Right atrium auricular region (tissue), 2 donors: ENCODE measurements at regions not wholly inside any gene's neighbourhood (a gene's known extent, or its start where the extent isn't known, plus 50 kb on each side); places are given as distances from the start of the nearest gene placed in this dataset.

Experiments used
- DNase-seq: peaks from one replicate; pipeline ENCODE4 v3.0.0-alpha.2; 2019; ENCODE audit warnings: low spot score
- H3K27ac ChIP-seq, 2 donors: fragments of 200-600 bp; sonication (generic); 1 replicate in 1 of 2; 2 replicates in 1 of 2; pipeline ENCODE4 v1.5.1; 2016 to 2019
- H3K27me3 ChIP-seq, 2 donors: fragments of 200-600 bp; sonication (generic); one replicate each; pipeline versions ENCODE4 v1.5.1 to v1.6.0; 2017 to 2019
- H3K36me3 ChIP-seq: fragments of 200-600 bp; sonication (generic); one replicate; pipeline ENCODE4 v1.5.1; 2016
- H3K4me1 ChIP-seq, 2 donors: fragments of 200-600 bp; sonication (generic); one replicate each; pipeline versions ENCODE4 v1.5.1 to v1.6.0; 2017 to 2019
- H3K4me3 ChIP-seq, 2 donors: fragments of 200-600 bp; sonication (generic); 1 replicate in 1 of 2; 2 replicates in 1 of 2; pipeline ENCODE4 v1.5.1; 2017 to 2019; ENCODE audit warnings: mild to moderate bottlenecking in 1 of 2, moderate library complexity in 1 of 2
- H3K9me3 ChIP-seq, 2 donors: fragments of 200-600 bp; sonication (generic); one replicate each; pipeline ENCODE4 v1.5.1; 2019
- TF ChIP-seq, protein P1 (sequence below), 2 donors: fragments of 200-600 bp; sonication (generic); IDR thresholded peaks; one replicate each; pipeline ENCODE4 v1.5.1; 2019; ENCODE audit warnings: antibody characterized with exemption in 2 of 2

DNA sequence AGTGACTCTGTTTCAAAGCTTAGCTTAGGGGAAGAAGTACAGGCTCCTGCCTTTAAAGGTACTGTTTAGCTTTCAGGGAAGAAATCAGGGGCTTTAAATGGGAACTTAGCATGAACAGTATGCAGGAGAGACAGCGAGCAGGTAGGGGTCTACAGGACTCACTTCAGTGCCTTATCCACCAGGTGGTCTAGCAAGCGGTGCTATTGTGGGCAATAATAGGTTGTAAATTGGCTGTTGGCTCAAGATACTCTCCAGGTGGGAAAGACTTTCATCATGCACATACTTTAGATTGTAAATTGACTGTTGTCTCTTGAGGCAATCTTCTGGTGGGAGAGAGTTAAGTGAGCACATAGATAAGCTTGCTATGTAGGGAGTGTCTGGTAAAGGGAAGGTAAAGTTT, 358.6 kb upstream of the DLGAP1 start:
- no peak for DNase-seq
- Histone ChIP-seq H3K9me3 (no peaks in the 10 kb centered on the region), H3K4me3 (no peak overlapping the region), H3K27me3 (no peaks in the 10 kb centered on the region), H3K36me3 (no peaks in the 10 kb centered on the region), H3K27ac (no peak overlapping the region), H3K4me1 (no peaks in the 10 kb centered on the region)
- TF ChIP-seq, protein P1, sequence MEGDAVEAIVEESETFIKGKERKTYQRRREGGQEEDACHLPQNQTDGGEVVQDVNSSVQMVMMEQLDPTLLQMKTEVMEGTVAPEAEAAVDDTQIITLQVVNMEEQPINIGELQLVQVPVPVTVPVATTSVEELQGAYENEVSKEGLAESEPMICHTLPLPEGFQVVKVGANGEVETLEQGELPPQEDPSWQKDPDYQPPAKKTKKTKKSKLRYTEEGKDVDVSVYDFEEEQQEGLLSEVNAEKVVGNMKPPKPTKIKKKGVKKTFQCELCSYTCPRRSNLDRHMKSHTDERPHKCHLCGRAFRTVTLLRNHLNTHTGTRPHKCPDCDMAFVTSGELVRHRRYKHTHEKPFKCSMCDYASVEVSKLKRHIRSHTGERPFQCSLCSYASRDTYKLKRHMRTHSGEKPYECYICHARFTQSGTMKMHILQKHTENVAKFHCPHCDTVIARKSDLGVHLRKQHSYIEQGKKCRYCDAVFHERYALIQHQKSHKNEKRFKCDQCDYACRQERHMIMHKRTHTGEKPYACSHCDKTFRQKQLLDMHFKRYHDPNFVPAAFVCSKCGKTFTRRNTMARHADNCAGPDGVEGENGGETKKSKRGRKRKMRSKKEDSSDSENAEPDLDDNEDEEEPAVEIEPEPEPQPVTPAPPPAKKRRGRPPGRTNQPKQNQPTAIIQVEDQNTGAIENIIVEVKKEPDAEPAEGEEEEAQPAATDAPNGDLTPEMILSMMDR (IDR thresholded peaks at IDR 0.05) = no peak

DNA sequence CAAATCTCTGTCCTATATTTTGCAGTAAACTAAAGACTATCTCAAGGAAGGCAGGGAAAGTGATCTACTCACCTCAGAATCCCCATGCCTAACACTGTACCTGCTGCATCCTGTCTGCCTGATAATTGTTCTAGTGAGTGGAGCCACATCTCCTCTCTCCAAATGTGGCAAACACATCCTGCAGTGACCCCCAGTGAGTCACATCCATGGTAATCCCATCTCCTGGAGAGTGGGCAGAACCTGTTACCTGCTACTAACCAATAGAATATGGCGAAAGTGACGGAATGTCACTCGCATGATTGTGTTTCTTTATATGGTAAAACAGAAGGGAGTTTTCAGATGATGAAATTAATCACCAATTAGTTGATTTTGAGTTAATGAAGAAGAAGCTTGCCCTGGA, 353.8 kb upstream of the DLGAP1 start:
- TF ChIP-seq, protein P1 (IDR thresholded peaks at IDR 0.05) = no peak
- Histone ChIP-seq H3K27me3 (no peaks in the 10 kb centered on the region), H3K9me3 (no peaks in the 10 kb centered on the region), H3K27ac (no peak overlapping the region), H3K4me1 (no peaks in the 10 kb centered on the region), H3K36me3 (no peaks in the 10 kb centered on the region), H3K4me3 (no peak overlapping the region)
- no peak for DNase-seq

DNA sequence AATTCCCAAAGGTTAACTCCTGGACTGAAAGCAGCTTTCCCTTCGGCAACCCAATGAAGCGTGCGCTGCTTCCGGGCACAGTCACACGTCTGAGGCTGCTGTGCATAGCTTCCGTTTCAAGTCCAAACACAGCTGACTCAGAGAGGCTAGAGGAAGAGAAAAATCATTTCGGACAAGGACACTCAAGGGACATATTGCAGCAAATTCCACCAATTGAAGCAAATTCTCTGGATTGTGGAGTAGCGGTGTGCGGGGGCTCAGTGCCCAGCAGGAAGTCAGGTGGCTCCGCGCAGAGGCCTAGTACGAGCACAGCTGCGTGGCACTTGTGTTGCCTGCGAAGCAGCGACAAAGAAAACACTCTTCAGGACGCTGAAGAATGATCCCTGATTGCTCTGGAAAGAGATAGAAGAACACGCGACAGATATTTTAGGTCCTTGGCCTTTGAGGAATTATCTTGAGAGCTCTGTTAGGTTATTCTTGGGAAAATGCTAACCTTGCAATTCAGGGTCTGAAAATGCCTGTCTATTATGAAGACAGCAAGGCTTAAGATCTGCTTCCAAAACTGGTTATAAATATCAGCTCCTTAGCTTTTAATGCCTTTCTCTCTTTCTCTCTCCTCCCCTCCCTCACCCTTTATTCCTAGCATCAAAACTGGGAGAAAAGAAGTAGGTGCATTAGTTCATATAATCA, 352.6 kb upstream of the DLGAP1 start:
- Histone ChIP-seq H3K36me3 (no peaks in the 10 kb centered on the region), H3K27ac (no peak overlapping the region), H3K4me3 (no peak overlapping the region), H3K9me3 (no peaks in the 10 kb centered on the region), H3K27me3 (no peaks in the 10 kb centered on the region), H3K4me1 (no peaks in the 10 kb centered on the region)
- no peak for DNase-seq
- TF ChIP-seq, protein P1 (IDR thresholded peaks at IDR 0.05) = no peak

DNA sequence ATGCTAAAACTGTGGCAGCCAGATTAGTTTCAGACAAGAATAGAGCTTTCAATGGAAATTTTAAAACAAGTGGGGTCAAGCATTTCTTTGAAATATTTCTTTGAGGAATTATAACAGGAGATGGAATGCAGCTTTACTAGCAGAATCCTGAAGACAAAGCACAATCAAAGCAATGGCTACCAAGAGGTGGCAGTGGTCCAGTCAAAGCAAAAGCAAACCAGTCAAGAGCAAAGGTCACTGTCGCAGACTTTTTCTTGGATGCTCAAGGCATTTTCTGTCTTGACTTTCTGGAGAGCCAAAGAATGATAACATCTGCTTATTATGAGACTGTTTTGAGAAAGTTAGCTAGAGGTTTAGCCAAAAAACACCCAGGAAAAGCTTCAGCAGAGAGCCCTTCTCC, 351.2 kb upstream of the DLGAP1 start:
- H3K4me1 ChIP-seq = no peaks in the 10 kb centered on the region
- no peaks in the 10 kb centered on the region for H3K36me3 ChIP-seq
- no peak for DNase-seq
- TF ChIP-seq, protein P1 (IDR thresholded peaks at IDR 0.05) = no peak
- no peak overlapping the region for H3K4me3 ChIP-seq
- H3K27ac ChIP-seq = no peak overlapping the region
- H3K27me3 ChIP-seq = no peaks in the 10 kb centered on the region
- H3K9me3 ChIP-seq = no peaks in the 10 kb centered on the region

DNA sequence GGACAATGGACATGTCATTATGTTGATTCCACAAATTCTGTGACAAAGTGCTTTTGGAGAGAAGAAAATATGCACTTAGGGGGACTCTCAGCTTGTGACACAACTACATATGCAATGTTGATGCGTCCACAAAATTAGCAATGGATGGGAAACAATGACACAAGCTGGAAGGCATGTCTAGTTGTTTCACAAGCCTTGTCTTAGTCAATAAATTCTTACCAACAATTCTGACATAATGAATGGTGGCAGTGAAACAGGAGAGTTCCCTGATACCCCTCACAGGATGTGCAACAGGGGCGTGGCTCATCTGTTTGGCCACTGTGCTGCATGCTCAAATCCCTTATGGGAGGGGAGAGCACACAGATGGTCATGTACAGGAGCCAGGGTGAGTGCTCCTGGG, 347.2 kb upstream of the DLGAP1 start:
- no peaks in the 10 kb centered on the region for H3K4me1 ChIP-seq
- DNase-seq = no peak
- H3K27me3 ChIP-seq = no peaks in the 10 kb centered on the region
- TF ChIP-seq, protein P1 (IDR thresholded peaks at IDR 0.05) = no peak
- no peak overlapping the region for H3K27ac ChIP-seq
- no peaks in the 10 kb centered on the region for H3K36me3 ChIP-seq
- H3K9me3 ChIP-seq = no peaks in the 10 kb centered on the region
- no peak overlapping the region for H3K4me3 ChIP-seq

DNA sequence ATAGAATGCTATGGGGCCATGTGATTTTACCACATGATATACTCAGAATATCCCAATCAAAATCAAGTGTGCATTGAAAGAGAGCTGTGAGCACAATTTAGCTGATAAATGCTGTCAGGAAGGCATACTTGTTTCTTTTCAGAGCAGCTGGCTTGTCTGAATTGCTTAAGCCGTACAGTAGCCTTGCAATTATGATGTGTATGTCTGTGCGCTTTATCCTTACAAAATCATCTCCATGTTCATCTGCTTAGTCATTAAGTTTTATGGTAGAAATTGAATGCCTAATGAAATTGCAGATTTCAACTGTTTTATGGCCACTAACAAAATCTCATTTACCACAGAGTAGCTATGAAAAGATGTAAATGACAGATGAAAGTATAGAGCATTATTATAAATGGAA, 346.0 kb upstream of the DLGAP1 start:
- no peaks in the 10 kb centered on the region for H3K4me1 ChIP-seq
- no peak for DNase-seq
- no peaks in the 10 kb centered on the region for H3K9me3 ChIP-seq
- no peaks in the 10 kb centered on the region for H3K36me3 ChIP-seq
- no peak overlapping the region for H3K4me3 ChIP-seq
- no peaks in the 10 kb centered on the region for H3K27me3 ChIP-seq
- TF ChIP-seq, protein P1 (IDR thresholded peaks at IDR 0.05) = no peak
- no peak overlapping the region for H3K27ac ChIP-seq
